ENCODE measurements at regions not wholly inside any gene's neighbourhood (a gene's known extent, or its start where the extent isn't known, plus 50 kb on each side); places are given as distances from the start of the nearest gene placed in this dataset.
"Not testable (repeated sequence)": the region's sequence is repeated elsewhere in the genome, so short reads cannot be mapped to it uniquely, and the experiment has no call there.

GRCh38 chr13:107961849-107962608, 253.3 kb downstream of the LIG4 start:
- H3K27ac ChIP-seq (ENCODE audit: low read depth, low read length) = no peak overlapping the region
- WGBS, 3 donors = 13 to 57% (median 37%) methylated on average over 1 of the region's 1 CpG

GRCh38 chr13:107960301-107960700, 255.0 kb downstream of the LIG4 start:
- 36 to 48% (median 45%) methylated on average over 1 of the region's 1 CpG for WGBS, 3 donors
- H3K27ac ChIP-seq (ENCODE audit: low read depth, low read length) = no peak overlapping the region

- no peak overlapping the region for H3K27ac ChIP-seq (ENCODE audit: low read depth, low read length)
- WGBS, 3 donors = 76 to 85% (median 78%) methylated on average over 3 of the region's 3 CpGs
Measured at GRCh38 chr13:107956889-107957288, 258.4 kb downstream of the LIG4 start.

- 60 to 66% (median 64%) methylated on average over 4 of the region's 4 CpGs for WGBS, 3 donors
- H3K27ac ChIP-seq (ENCODE audit: low read depth, low read length) = no peak overlapping the region
Measured at GRCh38 chr13:107942030-107942617, 273.2 kb downstream of the LIG4 start.

- H3K27ac ChIP-seq (ENCODE audit: low read depth, low read length) = no peak overlapping the region
- 59 to 71% (median 60%) methylated on average over 2 of the region's 2 CpGs for WGBS, 3 donors
Measured at GRCh38 chr13:107941345-107942029, 273.8 kb downstream of the LIG4 start.

- H3K27ac ChIP-seq (ENCODE audit: low read depth, low read length) = no peak overlapping the region
- 82 to 92% (median 84%) methylated on average over 2 of the region's 2 CpGs for WGBS, 3 donors
Measured at GRCh38 chr13:107937848-107938247, 277.5 kb downstream of the LIG4 start.

- H3K27ac ChIP-seq (ENCODE audit: low read depth, low read length) = no peak overlapping the region
- 80 to 87% (median 83%) methylated on average over 4 of the region's 4 CpGs for WGBS, 3 donors
Measured at GRCh38 chr13:107931056-107931455, 284.3 kb downstream of the LIG4 start.

GRCh38 chr13:107928762-107929161, 286.6 kb downstream of the LIG4 start:
- 82 to 94% (median 94%) methylated on average over 3 of the region's 3 CpGs for WGBS, 3 donors
- no peak overlapping the region for H3K27ac ChIP-seq (ENCODE audit: low read depth, low read length)

GRCh38 chr13:107927557-107927956, 287.8 kb downstream of the LIG4 start:
- WGBS, 3 donors = 82 to 93% (median 90%) methylated on average over 4 of the region's 4 CpGs
- no peak overlapping the region for H3K27ac ChIP-seq (ENCODE audit: low read depth, low read length)

- not testable (repeated sequence) for H3K27ac ChIP-seq (ENCODE audit: low read depth, low read length)
- WGBS, 3 donors = 69 to 77% (median 72%) methylated on average over 6 to 12 of the region's 12 CpGs
Measured at GRCh38 chr13:107926515-107926914, 288.8 kb downstream of the LIG4 start.

- H3K27ac ChIP-seq (ENCODE audit: low read depth, low read length) = not testable (repeated sequence)
- 0% methylated on average over 1 of the region's 1 CpG for WGBS, 3 donors
Measured at GRCh38 chr13:107916902-107917301, 298.4 kb downstream of the LIG4 start.

- no peak overlapping the region for H3K27ac ChIP-seq (ENCODE audit: low read depth, low read length)
- 60 to 77% (median 72%) methylated on average over 2 of the region's 2 CpGs for WGBS, 3 donors
Measured at GRCh38 chr13:107912745-107913144, 302.6 kb downstream of the LIG4 start.

- 65 to 73% (median 72%) methylated on average over 14 of the region's 14 CpGs for WGBS, 3 donors
- no peak overlapping the region for H3K27ac ChIP-seq (ENCODE audit: low read depth, low read length)
Measured at GRCh38 chr13:107907065-107907805, 308.1 kb downstream of the LIG4 start.

GRCh38 chr13:107906131-107906530, 309.2 kb downstream of the LIG4 start:
- no peak overlapping the region for H3K27ac ChIP-seq (ENCODE audit: low read depth, low read length)
- 74 to 85% (median 78%) methylated on average over 5 of the region's 5 CpGs for WGBS, 3 donors

GRCh38 chr13:107901996-107902562, 313.3 kb downstream of the LIG4 start:
- no peak overlapping the region for H3K27ac ChIP-seq (ENCODE audit: low read depth, low read length)
- 75 to 83% (median 81%) methylated on average over 3 of the region's 3 CpGs for WGBS, 3 donors

GRCh38 chr13:107901230-107901629, 314.1 kb downstream of the LIG4 start:
- WGBS, 3 donors = 77 to 82% (median 79%) methylated on average over 2 of the region's 2 CpGs
- H3K27ac ChIP-seq (ENCODE audit: low read depth, low read length) = no peak overlapping the region

- WGBS, 3 donors = 35 to 57% (median 56%) methylated on average over 2 of the region's 2 CpGs
- no peak overlapping the region for H3K27ac ChIP-seq (ENCODE audit: low read depth, low read length)
Measured at GRCh38 chr13:107900775-107901174, 314.6 kb downstream of the LIG4 start.

- H3K27ac ChIP-seq (ENCODE audit: low read depth, low read length) = no peak overlapping the region
- 39 to 90% (median 76%) methylated on average over 2 of the region's 2 CpGs for WGBS, 3 donors
Measured at GRCh38 chr13:107886118-107886517, 329.2 kb downstream of the LIG4 start.

- H3K27ac ChIP-seq (ENCODE audit: low read depth, low read length) = no peak overlapping the region
Measured at GRCh38 chr13:107884564-107884963, 330.8 kb downstream of the LIG4 start.

Measured in adipose tissue (tissue), 3 donors.